ENCODE measurements at regions not wholly inside any gene's neighbourhood (a gene's known extent, or its start where the extent isn't known, plus 50 kb on each side); places are given as distances from the start of the nearest gene placed in this dataset.

- TF ChIP-seq EZH2 (IDR thresholded peaks at IDR 0.05; ENCODE audit: borderline replicate concordance, low read depth, low read length, poor library complexity, severe bottlenecking) (no peak), CTCF (conservative IDR thresholded peaks at IDR 0.05; ENCODE audit: low read depth, low read length) (no peak)
Measured at GRCh38 chr14:96745500-96746051, 51.6 kb upstream of the VRK1 start.
